ENCODE measurements at regions not wholly inside any gene's neighbourhood (a gene's known extent, or its start where the extent isn't known, plus 50 kb on each side); places are given as distances from the start of the nearest gene placed in this dataset.

DNA sequence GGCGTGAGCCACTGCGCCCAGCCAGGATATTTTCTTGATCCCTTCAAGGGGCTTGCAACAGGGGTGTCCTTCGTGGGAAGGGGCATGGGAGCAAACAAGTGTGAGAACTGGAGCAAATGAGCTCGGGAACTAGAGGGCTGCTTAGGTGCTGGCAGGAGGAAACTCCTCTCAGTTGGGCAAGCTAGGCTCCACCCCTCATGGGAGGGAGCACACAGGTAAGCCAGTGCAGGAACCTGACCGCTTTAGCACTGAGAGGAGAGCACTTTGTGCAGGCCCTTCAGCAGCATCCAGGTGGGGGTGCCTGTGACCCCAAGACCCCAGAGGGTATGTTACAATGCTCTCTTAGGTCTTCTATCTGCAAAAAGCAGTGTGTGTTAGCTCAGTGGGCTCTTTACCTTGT lies 755.4 kb upstream of the MDGA2 start:
- no peak for DNase-seq (ENCODE audit: low spot score)
- no peak for TF ChIP-seq FOXA1 (IDR thresholded peaks at IDR 0.05)
- no peak for TF ChIP-seq HNF4G (IDR thresholded peaks at IDR 0.05)
- TF ChIP-seq RXRA (IDR thresholded peaks at IDR 0.05), result no peak
- TF ChIP-seq, protein P1, sequence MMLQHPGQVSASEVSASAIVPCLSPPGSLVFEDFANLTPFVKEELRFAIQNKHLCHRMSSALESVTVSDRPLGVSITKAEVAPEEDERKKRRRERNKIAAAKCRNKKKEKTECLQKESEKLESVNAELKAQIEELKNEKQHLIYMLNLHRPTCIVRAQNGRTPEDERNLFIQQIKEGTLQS (IDR thresholded peaks at IDR 0.05), result no peak
- TF ChIP-seq SP1 (IDR thresholded peaks at IDR 0.05), result no peak
- TF ChIP-seq, protein P2, sequence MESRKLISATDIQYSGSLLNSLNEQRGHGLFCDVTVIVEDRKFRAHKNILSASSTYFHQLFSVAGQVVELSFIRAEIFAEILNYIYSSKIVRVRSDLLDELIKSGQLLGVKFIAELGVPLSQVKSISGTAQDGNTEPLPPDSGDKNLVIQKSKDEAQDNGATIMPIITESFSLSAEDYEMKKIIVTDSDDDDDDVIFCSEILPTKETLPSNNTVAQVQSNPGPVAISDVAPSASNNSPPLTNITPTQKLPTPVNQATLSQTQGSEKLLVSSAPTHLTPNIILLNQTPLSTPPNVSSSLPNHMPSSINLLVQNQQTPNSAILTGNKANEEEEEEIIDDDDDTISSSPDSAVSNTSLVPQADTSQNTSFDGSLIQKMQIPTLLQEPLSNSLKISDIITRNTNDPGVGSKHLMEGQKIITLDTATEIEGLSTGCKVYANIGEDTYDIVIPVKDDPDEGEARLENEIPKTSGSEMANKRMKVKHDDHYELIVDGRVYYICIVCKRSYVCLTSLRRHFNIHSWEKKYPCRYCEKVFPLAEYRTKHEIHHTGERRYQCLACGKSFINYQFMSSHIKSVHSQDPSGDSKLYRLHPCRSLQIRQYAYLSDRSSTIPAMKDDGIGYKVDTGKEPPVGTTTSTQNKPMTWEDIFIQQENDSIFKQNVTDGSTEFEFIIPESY (IDR thresholded peaks at IDR 0.05), result no peak
- no peak for TF ChIP-seq NR2F2 (IDR thresholded peaks at IDR 0.05)
- TF ChIP-seq, protein P3, sequence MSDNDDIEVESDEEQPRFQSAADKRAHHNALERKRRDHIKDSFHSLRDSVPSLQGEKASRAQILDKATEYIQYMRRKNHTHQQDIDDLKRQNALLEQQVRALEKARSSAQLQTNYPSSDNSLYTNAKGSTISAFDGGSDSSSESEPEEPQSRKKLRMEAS (IDR thresholded peaks at IDR 0.05), result no peak
- no peak for TF ChIP-seq EGR1 (IDR thresholded peaks at IDR 0.05; ENCODE audit: low read depth in 2 of 2)
- TF ChIP-seq YY1 (IDR thresholded peaks at IDR 0.05), result no peak
- no peak for TF ChIP-seq HNF4A (conservative IDR thresholded peaks at IDR 0.05)
- no peak for TF ChIP-seq GABPA (IDR thresholded peaks at IDR 0.05 in 1 of 2, conservative IDR thresholded peaks at IDR 0.05 in 1 of 2)
- no peak for TF ChIP-seq RAD21 (IDR thresholded peaks at IDR 0.05)
- TF ChIP-seq JUND (IDR thresholded peaks at IDR 0.05), result no peak
- TF ChIP-seq, protein P4, sequence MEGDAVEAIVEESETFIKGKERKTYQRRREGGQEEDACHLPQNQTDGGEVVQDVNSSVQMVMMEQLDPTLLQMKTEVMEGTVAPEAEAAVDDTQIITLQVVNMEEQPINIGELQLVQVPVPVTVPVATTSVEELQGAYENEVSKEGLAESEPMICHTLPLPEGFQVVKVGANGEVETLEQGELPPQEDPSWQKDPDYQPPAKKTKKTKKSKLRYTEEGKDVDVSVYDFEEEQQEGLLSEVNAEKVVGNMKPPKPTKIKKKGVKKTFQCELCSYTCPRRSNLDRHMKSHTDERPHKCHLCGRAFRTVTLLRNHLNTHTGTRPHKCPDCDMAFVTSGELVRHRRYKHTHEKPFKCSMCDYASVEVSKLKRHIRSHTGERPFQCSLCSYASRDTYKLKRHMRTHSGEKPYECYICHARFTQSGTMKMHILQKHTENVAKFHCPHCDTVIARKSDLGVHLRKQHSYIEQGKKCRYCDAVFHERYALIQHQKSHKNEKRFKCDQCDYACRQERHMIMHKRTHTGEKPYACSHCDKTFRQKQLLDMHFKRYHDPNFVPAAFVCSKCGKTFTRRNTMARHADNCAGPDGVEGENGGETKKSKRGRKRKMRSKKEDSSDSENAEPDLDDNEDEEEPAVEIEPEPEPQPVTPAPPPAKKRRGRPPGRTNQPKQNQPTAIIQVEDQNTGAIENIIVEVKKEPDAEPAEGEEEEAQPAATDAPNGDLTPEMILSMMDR (IDR thresholded peaks at IDR 0.05; ENCODE audit: low read depth, low read length, missing input control), result no peak
- no peak for TF ChIP-seq TAF1 (conservative IDR thresholded peaks at IDR 0.05)
- Histone ChIP-seq H3K9ac (ENCODE audit: low read depth in 1 of 2, low read length in 2 of 2) (no peak overlapping the region), H3K4me3 (ENCODE audit: low read depth in 1 of 3, low read length in 3 of 3) (no peak overlapping the region), H3K27ac (ENCODE audit: low read depth in 1 of 2, low read length in 2 of 2) (no peak overlapping the region), H3K27me3 (ENCODE audit: control insufficient read depth in 4 of 4, insufficient read depth in 4 of 4, low read length in 3 of 4) (no peaks in the 10 kb centered on the region), H3K36me3 (ENCODE audit: control insufficient read depth in 4 of 4, insufficient read depth in 3 of 4, low read depth in 1 of 4, low read length in 3 of 4) (no peaks in the 10 kb centered on the region), H3K4me1 (ENCODE audit: control insufficient read depth in 4 of 4, insufficient read depth in 4 of 4, low read length in 3 of 4) (no peaks in the 10 kb centered on the region), H3K9me3 (ENCODE audit: control insufficient read depth in 4 of 4, low read length in 3 of 4) (no peaks in the 10 kb centered on the region)
- WGBS, result 87% methylated on average over 5 of the region's 5 CpGs

DNA sequence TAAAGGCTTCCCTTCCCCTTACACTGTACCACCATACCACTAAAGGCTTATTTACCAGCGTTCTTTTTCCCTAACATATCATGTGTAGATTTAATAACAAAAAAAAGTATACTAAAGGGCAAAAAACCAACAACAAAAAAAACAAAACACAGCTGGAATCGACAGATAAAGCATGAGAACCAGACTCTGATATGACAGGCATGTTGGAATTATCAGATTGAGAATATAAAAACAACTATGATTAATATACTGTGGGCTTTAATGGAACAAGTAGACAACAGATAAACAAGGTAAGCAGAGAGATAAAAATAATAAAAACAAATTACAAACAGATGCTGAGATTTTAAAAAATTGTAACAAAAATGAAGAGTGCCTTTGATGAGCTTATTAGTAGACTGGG lies 754.1 kb upstream of the MDGA2 start:
- H3K27me3 ChIP-seq (ENCODE audit: control insufficient read depth in 4 of 4, insufficient read depth in 4 of 4, low read length in 3 of 4), result no peaks in the 10 kb centered on the region
- no peaks in the 10 kb centered on the region for H3K9me3 ChIP-seq (ENCODE audit: control insufficient read depth in 4 of 4, low read length in 3 of 4)
- H3K9ac ChIP-seq (ENCODE audit: low read depth in 1 of 2, low read length in 2 of 2), result no peak overlapping the region
- no peaks in the 10 kb centered on the region for H3K4me1 ChIP-seq (ENCODE audit: control insufficient read depth in 4 of 4, insufficient read depth in 4 of 4, low read length in 3 of 4)
- H3K36me3 ChIP-seq (ENCODE audit: control insufficient read depth in 4 of 4, insufficient read depth in 3 of 4, low read depth in 1 of 4, low read length in 3 of 4), result no peaks in the 10 kb centered on the region
- H3K27ac ChIP-seq (ENCODE audit: low read depth in 1 of 2, low read length in 2 of 2), result no peak overlapping the region
- DNase-seq (ENCODE audit: low spot score), result no peak
- H3K4me3 ChIP-seq (ENCODE audit: low read depth in 1 of 3, low read length in 3 of 3), result no peak overlapping the region
- WGBS, result 52% methylated on average over 2 of the region's 2 CpGs
- TF ChIP-seq YY1 (IDR thresholded peaks at IDR 0.05) (no peak), FOXA2 (IDR thresholded peaks at IDR 0.05) (no peak), EGR1 (IDR thresholded peaks at IDR 0.05; ENCODE audit: low read depth in 2 of 2) (no peak), NR2F2 (IDR thresholded peaks at IDR 0.05) (no peak), SP1 (IDR thresholded peaks at IDR 0.05) (no peak)
- TF ChIP-seq, protein P2 (IDR thresholded peaks at IDR 0.05), result no peak
- TF ChIP-seq, protein P4 (IDR thresholded peaks at IDR 0.05; ENCODE audit: low read depth, low read length, missing input control), result no peak
- TF ChIP-seq, protein P1 (IDR thresholded peaks at IDR 0.05), result no peak
